Loucy (cell line): ENCODE measurements at regions not wholly inside any gene's neighbourhood (a gene's known extent, or its start where the extent isn't known, plus 50 kb on each side); places are given as distances from the start of the nearest gene placed in this dataset.

Experiments used
- H2AFZ ChIP-seq: fragments of 200-600 bp; sonication (generic); 2 replicates; pipeline ENCODE4 v1.6.0; 2016; ENCODE audit warnings: antibody characterized with exemption, mild to moderate bottlenecking, low read length, moderate library complexity
- H3F3A ChIP-seq: fragments of 200-600 bp; 2 replicates; pipeline ENCODE4 v1.6.0; 2016; ENCODE audit warnings: antibody characterized with exemption, low read depth, mild to moderate bottlenecking
- H3K27me3 ChIP-seq: fragments of 200-600 bp; sonication (generic); 2 replicates; pipeline ENCODE4 v1.6.1; 2014; ENCODE audit warnings: low read length, mild to moderate bottlenecking; ENCODE audit not compliant: insufficient read depth, poor library complexity, severe bottlenecking
- H3K36me3 ChIP-seq: fragments of 200-600 bp; sonication (generic); 2 replicates; pipeline ENCODE4 v1.6.1; 2016; ENCODE audit warnings: low read length; ENCODE audit not compliant: insufficient read depth
- H3K4me1 ChIP-seq: fragments of 200-600 bp; sonication (generic); 2 replicates; pipeline ENCODE4 v1.5.1; 2014; ENCODE audit warnings: low read length, mild to moderate bottlenecking; ENCODE audit not compliant: insufficient read depth, poor library complexity, severe bottlenecking
- H3K4me2 ChIP-seq: fragments of 200-600 bp; sonication (generic); 2 replicates; pipeline ENCODE4 v1.6.0; 2014; ENCODE audit warnings: antibody characterized with exemption, low read length, low read depth, mild to moderate bottlenecking; ENCODE audit not compliant: poor library complexity, severe bottlenecking
- H3K4me3 ChIP-seq: fragments of 200-600 bp; sonication (generic); 2 replicates; pipeline ENCODE4 v1.5.1; 2014; ENCODE audit warnings: low read length, mild to moderate bottlenecking, mixed read lengths; ENCODE audit not compliant: poor library complexity, severe bottlenecking
- H3K79me2 ChIP-seq: fragments of 200-600 bp; sonication (generic); 2 replicates; pipeline ENCODE4 v1.6.1; 2014; ENCODE audit warnings: low read length; ENCODE audit not compliant: insufficient read depth
- H3K9ac ChIP-seq: fragments of 200-600 bp; sonication (generic); 2 replicates; pipeline ENCODE4 v1.6.0; 2014; ENCODE audit warnings: mild to moderate bottlenecking, low read depth, low read length, moderate library complexity; ENCODE audit not compliant: poor library complexity, severe bottlenecking
- H3K9me2 ChIP-seq: fragments of 200-600 bp; sonication (generic); replicated peaks from 2 replicates; pipeline ENCODE4 v1.6.1; 2016; ENCODE audit warnings: low read depth, low read length, mixed read lengths
- H3K9me3 ChIP-seq: fragments of 200-600 bp; sonication (generic); 2 replicates; pipeline ENCODE4 v1.6.1; 2014; ENCODE audit warnings: mild to moderate bottlenecking, antibody characterized with exemption, low read length, low read depth; ENCODE audit not compliant: insufficient read depth
- H4K20me1 ChIP-seq: fragments of 200-600 bp; sonication (generic); 2 replicates; pipeline ENCODE4 v1.6.0; 2014; ENCODE audit warnings: antibody characterized with exemption, low read length, mild to moderate bottlenecking; ENCODE audit not compliant: insufficient read depth, poor library complexity, severe bottlenecking
- EZH2phosphoT487 ChIP-seq: fragments of 200-600 bp; IDR thresholded peaks from 2 replicates; pipeline ENCODE4 v1.6.1; 2018; ENCODE audit warnings: antibody characterized with exemption, mild to moderate bottlenecking, moderate library complexity, borderline replicate concordance
- TF ChIP-seq, protein P1 (sequence below): fragments of 200-600 bp; sonication (generic); conservative IDR thresholded peaks from 2 replicates; pipeline ENCODE4 v1.5.1; 2014; ENCODE audit warnings: mild to moderate bottlenecking, antibody characterized with exemption, low read length

DNA sequence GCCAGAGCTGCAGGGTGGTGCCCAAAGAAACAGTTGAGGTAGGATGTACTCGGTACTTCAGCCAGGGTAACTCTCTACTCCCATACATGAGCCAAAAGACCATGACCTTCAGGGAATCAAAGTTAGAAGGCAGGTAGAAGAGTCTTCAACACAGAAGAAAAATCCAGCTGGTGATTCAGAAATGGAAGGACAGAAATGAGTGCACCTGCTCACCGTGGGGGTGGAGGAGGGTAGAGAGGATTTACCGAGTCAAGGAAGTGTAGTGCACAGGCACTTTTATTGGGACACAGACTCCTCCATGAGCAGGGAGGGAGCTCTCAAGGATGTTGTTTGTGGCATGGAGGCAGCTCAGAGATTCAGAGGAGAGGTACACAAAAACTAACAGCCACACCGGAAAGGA is 330.3 kb upstream of the PRDM1 start:
- Histone ChIP-seq H3K27me3 (no peaks in the 10 kb centered on the region), H3K4me3 (no peak overlapping the region), H3K79me2 (no peaks in the 10 kb centered on the region), H3K36me3 (no peaks in the 10 kb centered on the region), H3K9me2 (no peaks in the 10 kb centered on the region), H3K9ac (no peak overlapping the region), H2AFZ (no peak overlapping the region), H4K20me1 (no peaks in the 10 kb centered on the region), H3K4me1 (no peaks in the 10 kb centered on the region), H3K9me3 (no peaks in the 10 kb centered on the region), H3K4me2 (no peak overlapping the region), H3F3A (no peaks in the 10 kb centered on the region)
- TF ChIP-seq, protein P1, sequence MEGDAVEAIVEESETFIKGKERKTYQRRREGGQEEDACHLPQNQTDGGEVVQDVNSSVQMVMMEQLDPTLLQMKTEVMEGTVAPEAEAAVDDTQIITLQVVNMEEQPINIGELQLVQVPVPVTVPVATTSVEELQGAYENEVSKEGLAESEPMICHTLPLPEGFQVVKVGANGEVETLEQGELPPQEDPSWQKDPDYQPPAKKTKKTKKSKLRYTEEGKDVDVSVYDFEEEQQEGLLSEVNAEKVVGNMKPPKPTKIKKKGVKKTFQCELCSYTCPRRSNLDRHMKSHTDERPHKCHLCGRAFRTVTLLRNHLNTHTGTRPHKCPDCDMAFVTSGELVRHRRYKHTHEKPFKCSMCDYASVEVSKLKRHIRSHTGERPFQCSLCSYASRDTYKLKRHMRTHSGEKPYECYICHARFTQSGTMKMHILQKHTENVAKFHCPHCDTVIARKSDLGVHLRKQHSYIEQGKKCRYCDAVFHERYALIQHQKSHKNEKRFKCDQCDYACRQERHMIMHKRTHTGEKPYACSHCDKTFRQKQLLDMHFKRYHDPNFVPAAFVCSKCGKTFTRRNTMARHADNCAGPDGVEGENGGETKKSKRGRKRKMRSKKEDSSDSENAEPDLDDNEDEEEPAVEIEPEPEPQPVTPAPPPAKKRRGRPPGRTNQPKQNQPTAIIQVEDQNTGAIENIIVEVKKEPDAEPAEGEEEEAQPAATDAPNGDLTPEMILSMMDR = no peak
- no peak for TF ChIP-seq EZH2phosphoT487

DNA sequence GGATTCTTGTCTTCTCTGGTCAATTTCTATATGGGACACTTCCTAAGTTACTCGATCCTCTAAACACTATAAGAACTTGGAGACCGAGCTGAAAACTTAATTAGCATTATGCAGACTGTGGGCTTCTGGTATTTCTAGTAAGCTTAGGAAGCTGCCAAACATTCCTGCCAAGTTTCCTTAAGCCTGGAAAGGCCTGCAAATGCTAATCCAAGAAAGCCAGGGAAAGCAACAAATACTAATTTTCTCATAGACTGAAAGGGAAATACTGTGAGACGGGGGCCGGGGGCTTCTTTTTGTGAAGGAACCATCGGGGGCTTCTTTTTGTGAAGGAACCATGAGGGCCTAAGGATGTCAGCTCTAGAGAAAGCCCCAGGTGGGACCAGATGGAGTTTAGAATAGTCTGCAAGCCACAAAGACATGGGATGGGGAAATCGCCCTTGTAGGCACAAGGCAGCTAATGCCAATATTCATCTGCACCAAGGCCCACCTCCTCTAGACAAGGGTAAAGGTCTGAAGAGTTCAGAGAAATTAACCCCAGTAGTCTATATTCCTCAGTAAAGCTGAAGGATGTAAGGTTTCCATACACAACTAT is 332.4 kb upstream of the PRDM1 start:
- Histone ChIP-seq H3K4me3 (no peak overlapping the region), H3K79me2 (no peaks in the 10 kb centered on the region), H4K20me1 (no peaks in the 10 kb centered on the region), H3K36me3 (no peaks in the 10 kb centered on the region), H3K27me3 (no peaks in the 10 kb centered on the region), H3K9me3 (no peaks in the 10 kb centered on the region), H3K9ac (no peak overlapping the region), H2AFZ (no peak overlapping the region), H3K9me2 (no peaks in the 10 kb centered on the region), H3K4me2 (no peak overlapping the region), H3F3A (no peaks in the 10 kb centered on the region), H3K4me1 (no peaks in the 10 kb centered on the region)
- TF ChIP-seq EZH2phosphoT487 = no peak
- TF ChIP-seq, protein P1 = no peak

DNA sequence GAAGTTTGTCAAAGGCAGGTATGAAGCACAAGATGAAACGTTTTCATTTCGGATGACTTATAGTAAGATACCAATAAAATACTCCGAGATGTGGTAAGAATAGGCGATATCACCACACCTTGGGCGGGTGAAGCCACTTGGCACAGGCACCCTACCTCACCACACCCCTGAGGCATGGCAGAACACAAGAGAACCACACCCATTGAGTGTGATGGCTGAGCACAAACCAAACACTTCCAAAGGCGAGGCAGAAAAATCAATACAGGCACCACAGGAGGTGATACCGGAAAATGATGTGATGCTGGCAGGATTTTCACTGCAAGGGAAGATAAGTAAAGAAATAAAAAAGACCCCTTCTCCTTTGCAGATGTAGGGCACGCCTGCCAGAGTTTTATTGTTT is 332.9 kb upstream of the PRDM1 start:
- H3K9ac ChIP-seq = no peak overlapping the region
- H3K79me2 ChIP-seq = no peaks in the 10 kb centered on the region
- H4K20me1 ChIP-seq = no peaks in the 10 kb centered on the region
- no peaks in the 10 kb centered on the region for H3F3A ChIP-seq
- no peak overlapping the region for H2AFZ ChIP-seq
- no peaks in the 10 kb centered on the region for H3K27me3 ChIP-seq
- H3K4me3 ChIP-seq = no peak overlapping the region
- no peaks in the 10 kb centered on the region for H3K4me1 ChIP-seq
- no peak overlapping the region for H3K4me2 ChIP-seq
- no peaks in the 10 kb centered on the region for H3K9me2 ChIP-seq
- TF ChIP-seq EZH2phosphoT487 = no peak
- TF ChIP-seq, protein P1 = no peak
- H3K9me3 ChIP-seq = no peaks in the 10 kb centered on the region
- H3K36me3 ChIP-seq = no peaks in the 10 kb centered on the region
